ENCODE measurements at regions not wholly inside any gene's neighbourhood (a gene's known extent, or its start where the extent isn't known, plus 50 kb on each side); places are given as distances from the start of the nearest gene placed in this dataset.

- TF ChIP-seq GATA2 (IDR thresholded peaks at IDR 0.05; ENCODE audit: low read depth, low read length) (no peak), GATA3 (IDR thresholded peaks at IDR 0.05; ENCODE audit: low read depth, low read length) (no peak)
These were observed 725.8 kb upstream of the DPPA4 start for GRCh38 chr3:110063178-110063577.

Data from SH-SY5Y (cell line).